HEK293T (cell line): ENCODE measurements at regions not wholly inside any gene's neighbourhood (a gene's known extent, or its start where the extent isn't known, plus 50 kb on each side); places are given as distances from the start of the nearest gene placed in this dataset.
"Not testable (repeated sequence)": the region's sequence is repeated elsewhere in the genome, so short reads cannot be mapped to it uniquely, and the experiment has no call there.

Experiments used
- CTCF ChIA-PET: fragments of 350-600 bp; formaldehyde crosslinking; extraction: SDS; loops from one replicate; lab custom pipeline; 2021; ENCODE audit warnings: antibody characterized with exemption, inconsistent platforms; lab: Yijun Ruan, JAX
- POLR2A ChIA-PET: fragments of 350-600 bp; formaldehyde crosslinking; extraction: SDS; loops from one replicate; lab custom pipeline; 2020; ENCODE audit warnings: antibody characterized with exemption, inconsistent platforms; lab: Yijun Ruan, JAX
- DNase-seq: peaks from one replicate; pipeline ENCODE4 v3.0.0; 2012; ENCODE audit warnings: mixed read lengths; ENCODE audit errors: extremely low spot score
- ARNT ChIP-seq: fragments of 450-650 bp; IDR thresholded peaks from 2 replicates; pipeline ENCODE4 v1.6.1; 2017; ENCODE audit warnings: mild to moderate bottlenecking
- BHLHE40 ChIP-seq: fragments of 450-650 bp; IDR thresholded peaks from 2 replicates; pipeline ENCODE4 v1.6.1; 2016; ENCODE audit warnings: mild to moderate bottlenecking, moderate library complexity, borderline replicate concordance
- CTBP1 ChIP-seq: fragments of 450-650 bp; IDR thresholded peaks from 2 replicates; pipeline ENCODE4 v1.6.1; 2016; ENCODE audit warnings: borderline replicate concordance
- ELF4 ChIP-seq: fragments of 450-650 bp; IDR thresholded peaks from 2 replicates; pipeline ENCODE4 v1.6.1; 2017; ENCODE audit warnings: antibody characterized with exemption
- FOXA1 ChIP-seq: fragments of 450-650 bp; IDR thresholded peaks from 2 replicates; pipeline ENCODE4 v1.6.1; 2016; ENCODE audit warnings: mild to moderate bottlenecking
- FOXK2 ChIP-seq: fragments of 450-650 bp; IDR thresholded peaks from 2 replicates; pipeline ENCODE4 v1.6.1; 2016; ENCODE audit warnings: mild to moderate bottlenecking
- FOXM1 ChIP-seq: fragments of 450-650 bp; IDR thresholded peaks from 2 replicates; pipeline ENCODE4 v1.6.1; 2017; ENCODE audit warnings: mild to moderate bottlenecking, borderline replicate concordance
- HDGF ChIP-seq: fragments of 450-650 bp; IDR thresholded peaks from 2 replicates; pipeline ENCODE4 v1.6.1; 2017; ENCODE audit warnings: antibody characterized with exemption, borderline replicate concordance
- L3MBTL2 ChIP-seq: fragments of 450-650 bp; conservative IDR thresholded peaks from 2 replicates; pipeline ENCODE4 v1.6.1; 2016; ENCODE audit warnings: mild to moderate bottlenecking
- LEF1 ChIP-seq: fragments of 450-650 bp; IDR thresholded peaks from 2 replicates; pipeline ENCODE4 v1.6.1; 2017; ENCODE audit warnings: mild to moderate bottlenecking, borderline replicate concordance
- NFRKB ChIP-seq: fragments of 450-650 bp; IDR thresholded peaks from 2 replicates; pipeline ENCODE4 v1.6.1; 2016; ENCODE audit warnings: mild to moderate bottlenecking, moderate library complexity
- PKNOX1 ChIP-seq: fragments of 450-650 bp; IDR thresholded peaks from 2 replicates; pipeline ENCODE4 v1.6.1; 2016
- SP1 ChIP-seq: fragments of 450-650 bp; IDR thresholded peaks from 2 replicates; pipeline ENCODE4 v1.6.1; 2017
- SUZ12 ChIP-seq: fragments of 450-650 bp; IDR thresholded peaks from 2 replicates; pipeline ENCODE4 v1.6.1; 2016; ENCODE audit warnings: mild to moderate bottlenecking
- TARDBP ChIP-seq: fragments of 450-650 bp; IDR thresholded peaks from 2 replicates; pipeline ENCODE4 v1.6.1; 2016
- ZNF384 ChIP-seq: fragments of 450-650 bp; IDR thresholded peaks from 2 replicates; pipeline ENCODE4 v1.6.1; 2016

- TF ChIP-seq FOXA1 = no peak
- TF ChIP-seq TARDBP = no peak
- no peak for TF ChIP-seq L3MBTL2
- TF ChIP-seq LEF1 = no peak
- no peak for TF ChIP-seq SUZ12
- TF ChIP-seq BHLHE40 = no peak
- TF ChIP-seq PKNOX1 = no peak
- TF ChIP-seq CTBP1 = no peak
- TF ChIP-seq SP1 = no peak
- no peak for TF ChIP-seq ELF4
- no peak for TF ChIP-seq ZNF384
- TF ChIP-seq FOXK2 = no peak
- ChIA-PET POLR2A (no interaction called here), CTCF (no interaction called here)
- no peak for DNase-seq
Observed at GRCh38 chr5:142403583-142403982, 78.8 kb upstream of the SPRY4 start.

- TF ChIP-seq ELF4 = no peak
- TF ChIP-seq CTBP1 = no peak
- no peak for TF ChIP-seq NFRKB
- TF ChIP-seq FOXA1 = no peak
- TF ChIP-seq SUZ12 = no peak
- TF ChIP-seq TARDBP = no peak
- no peak for TF ChIP-seq HDGF
- TF ChIP-seq FOXK2 = no peak
- no peak for TF ChIP-seq L3MBTL2
- TF ChIP-seq ARNT = no peak
- no peak for TF ChIP-seq PKNOX1
- TF ChIP-seq SP1 = no peak
- TF ChIP-seq ZNF384 = no peak
- no peak for TF ChIP-seq BHLHE40
- TF ChIP-seq FOXM1 = no peak
- no peak for TF ChIP-seq LEF1
- ChIA-PET CTCF (no interaction called here), POLR2A (no interaction called here)
- DNase-seq = no peak
Observed at GRCh38 chr5:142402752-142403318, 78.0 kb upstream of the SPRY4 start.

GRCh38 chr5:142400415-142400814 is 75.6 kb upstream of the SPRY4 start:
- POLR2A ChIA-PET = no interaction called here
- no peak for DNase-seq
- TF ChIP-seq FOXA1 (no peak), ZNF384 (no peak), NFRKB (no peak), ARNT (no peak), L3MBTL2 (no peak), SP1 (no peak), BHLHE40 (no peak), HDGF (no peak), ELF4 (no peak), SUZ12 (no peak), PKNOX1 (no peak), FOXK2 (no peak), TARDBP (no peak), FOXM1 (no peak), CTBP1 (no peak), LEF1 (no peak)
- CTCF ChIA-PET = interaction anchor here (0.8 kb wide), 1 partner anchor 22 kb away, joined by 4 read pairs; no protein-coding TSS in a partner anchor

GRCh38 chr5:142399891-142400290 is 75.1 kb upstream of the SPRY4 start:
- no peak for DNase-seq
- TF ChIP-seq CTBP1 (no peak), LEF1 (no peak), PKNOX1 (no peak), TARDBP (no peak), ELF4 (no peak), NFRKB (no peak), SUZ12 (no peak)
- POLR2A ChIA-PET = no interaction called here
- CTCF ChIA-PET = interaction anchor here (0.6 to 0.8 kb wide), 2 partner anchors 21 to 37 kb away, joined by 4 to 9 read pairs; no protein-coding TSS in a partner anchor

- ChIA-PET POLR2A (no interaction called here), CTCF (no interaction called here)
- no peak for TF ChIP-seq FOXA1
- TF ChIP-seq ZNF384 = no peak
- no peak for DNase-seq
Observed at GRCh38 chr5:142398730-142399055, 73.9 kb upstream of the SPRY4 start.

GRCh38 chr5:142398011-142398729 is 73.3 kb upstream of the SPRY4 start:
- POLR2A ChIA-PET, CTCF ChIA-PET, DNase-seq: not testable (repeated sequence)
